PFSK-1 (cell line): ENCODE measurements at regions not wholly inside any gene's neighbourhood (a gene's known extent, or its start where the extent isn't known, plus 50 kb on each side); places are given as distances from the start of the nearest gene placed in this dataset.

ENCODE experiments used
- FOXP2 ChIP-seq: optimal IDR thresholded peaks from 2 replicates; pipeline ENCODE3; 2011; ENCODE audit warnings: borderline replicate concordance, control low read depth, inconsistent platforms; ENCODE audit not compliant: insufficient read depth; ENCODE audit errors: extremely low read length, extremely low read depth
- POLR2AphosphoS5 ChIP-seq: IDR thresholded peaks from 2 replicates; pipeline ENCODE4 v1.6.1; 2012; ENCODE audit warnings: low read depth, mild to moderate bottlenecking, control low read depth, low read length, moderate library complexity
- SIN3A ChIP-seq: IDR thresholded peaks from 2 replicates; pipeline ENCODE4 v1.6.1; 2012; ENCODE audit warnings: mild to moderate bottlenecking, low read length, moderate library complexity, borderline replicate concordance; ENCODE audit not compliant: insufficient read depth
- TAF1 ChIP-seq: IDR thresholded peaks from 2 replicates; pipeline ENCODE4 v1.6.1; 2012; ENCODE audit warnings: low read length, control low read depth, borderline replicate concordance; ENCODE audit not compliant: insufficient read depth
- TF ChIP-seq, protein P1 (sequence below), 2 experiments: IDR thresholded peaks; 2 replicates each; pipeline versions ENCODE4 v1.6.1 to v1.8.0; 2011 to 2012; ENCODE audit warnings: low read depth in 2 of 2, low read length in 2 of 2, control low read depth in 1 of 2, inconsistent platforms in 1 of 2, mild to moderate bottlenecking in 1 of 2, moderate library complexity in 1 of 2; ENCODE audit not compliant: insufficient read depth in 1 of 2

DNA sequence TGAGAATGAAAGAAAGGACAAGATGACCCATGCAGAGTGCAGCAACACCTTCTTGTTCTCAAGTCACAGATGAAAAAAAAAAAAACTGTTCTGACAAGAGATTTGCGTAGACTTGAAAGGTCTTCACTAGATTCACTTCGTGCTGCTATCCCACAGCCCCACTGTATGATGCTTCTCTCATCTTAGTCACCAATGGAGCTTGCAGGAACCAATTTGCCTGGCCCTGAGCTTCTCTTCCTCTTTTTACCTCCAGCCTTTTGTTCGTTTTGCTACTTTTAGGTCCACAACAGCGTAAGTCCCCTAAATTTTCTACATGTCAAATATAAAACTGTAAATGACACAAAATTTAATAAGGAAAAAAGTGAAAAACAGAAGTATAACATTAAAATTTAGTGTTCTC is 107.9 kb upstream of the NAP1L1 start:
- TF ChIP-seq TAF1: no peak
- no peak for TF ChIP-seq POLR2AphosphoS5
- TF ChIP-seq, protein P1, sequence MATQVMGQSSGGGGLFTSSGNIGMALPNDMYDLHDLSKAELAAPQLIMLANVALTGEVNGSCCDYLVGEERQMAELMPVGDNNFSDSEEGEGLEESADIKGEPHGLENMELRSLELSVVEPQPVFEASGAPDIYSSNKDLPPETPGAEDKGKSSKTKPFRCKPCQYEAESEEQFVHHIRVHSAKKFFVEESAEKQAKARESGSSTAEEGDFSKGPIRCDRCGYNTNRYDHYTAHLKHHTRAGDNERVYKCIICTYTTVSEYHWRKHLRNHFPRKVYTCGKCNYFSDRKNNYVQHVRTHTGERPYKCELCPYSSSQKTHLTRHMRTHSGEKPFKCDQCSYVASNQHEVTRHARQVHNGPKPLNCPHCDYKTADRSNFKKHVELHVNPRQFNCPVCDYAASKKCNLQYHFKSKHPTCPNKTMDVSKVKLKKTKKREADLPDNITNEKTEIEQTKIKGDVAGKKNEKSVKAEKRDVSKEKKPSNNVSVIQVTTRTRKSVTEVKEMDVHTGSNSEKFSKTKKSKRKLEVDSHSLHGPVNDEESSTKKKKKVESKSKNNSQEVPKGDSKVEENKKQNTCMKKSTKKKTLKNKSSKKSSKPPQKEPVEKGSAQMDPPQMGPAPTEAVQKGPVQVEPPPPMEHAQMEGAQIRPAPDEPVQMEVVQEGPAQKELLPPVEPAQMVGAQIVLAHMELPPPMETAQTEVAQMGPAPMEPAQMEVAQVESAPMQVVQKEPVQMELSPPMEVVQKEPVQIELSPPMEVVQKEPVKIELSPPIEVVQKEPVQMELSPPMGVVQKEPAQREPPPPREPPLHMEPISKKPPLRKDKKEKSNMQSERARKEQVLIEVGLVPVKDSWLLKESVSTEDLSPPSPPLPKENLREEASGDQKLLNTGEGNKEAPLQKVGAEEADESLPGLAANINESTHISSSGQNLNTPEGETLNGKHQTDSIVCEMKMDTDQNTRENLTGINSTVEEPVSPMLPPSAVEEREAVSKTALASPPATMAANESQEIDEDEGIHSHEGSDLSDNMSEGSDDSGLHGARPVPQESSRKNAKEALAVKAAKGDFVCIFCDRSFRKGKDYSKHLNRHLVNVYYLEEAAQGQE (IDR thresholded peaks at IDR 0.05; ENCODE audit: insufficient read depth in 1 of 2, low read depth in 2 of 2, low read length in 2 of 2): no peak
- TF ChIP-seq SIN3A: no peak
- TF ChIP-seq FOXP2: no peak
